Neutrophil (primary cell): ENCODE measurements at regions not wholly inside any gene's neighbourhood (a gene's known extent, or its start where the extent isn't known, plus 50 kb on each side); places are given as distances from the start of the nearest gene placed in this dataset.
"Not testable (repeated sequence)": the region's sequence is repeated elsewhere in the genome, so short reads cannot be mapped to it uniquely, and the experiment has no call there.

Source experiments
- H3K27ac ChIP-seq: fragments of 200-600 bp; sonication (generic); 2 replicates; pipeline ENCODE4 v1.5.1; 2016; ENCODE audit warnings: mild to moderate bottlenecking, moderate library complexity
- H3K27me3 ChIP-seq: fragments of 200-600 bp; sonication (generic); 2 replicates; pipeline ENCODE4 v1.6.0; 2016; ENCODE audit warnings: mild to moderate bottlenecking
- H3K36me3 ChIP-seq: fragments of 200-600 bp; sonication (generic); 2 replicates; pipeline ENCODE4 v1.5.1; 2017
- H3K4me1 ChIP-seq, 2 experiments: fragments of 200-600 bp in 1 of 2; sonication (generic) in 1 of 2; 1 replicate in 1 of 2; 2 replicates in 1 of 2; pipeline versions ENCODE4 v1.5.1 to v1.6.1; 2013 to 2016; ENCODE audit warnings: low read depth in 1 of 2, low read length in 1 of 2, mild to moderate bottlenecking in 1 of 2, moderate library complexity in 1 of 2; ENCODE audit not compliant: control insufficient read depth in 1 of 2, insufficient read depth in 1 of 2
- H3K4me3 ChIP-seq, 2 experiments: fragments of 200-600 bp in 1 of 2; sonication (generic) in 1 of 2; 1 replicate in 1 of 2; 2 replicates in 1 of 2; pipeline ENCODE4 v1.5.1; 2013 to 2016; ENCODE audit warnings: low read depth in 1 of 2, low read length in 1 of 2, mild to moderate bottlenecking in 1 of 2, moderate library complexity in 1 of 2
- H3K9me3 ChIP-seq: fragments of 200-600 bp; sonication (generic); 2 replicates; pipeline ENCODE4 v1.5.1; 2016
- CTCF ChIP-seq: fragments of 200-600 bp; sonication (generic); IDR thresholded peaks from 2 replicates; pipeline ENCODE4 v1.5.1; 2016; ENCODE audit warnings: antibody characterized with exemption

- Histone ChIP-seq H3K9me3 (no peaks in the 10 kb centered on the region), H3K27ac (no peak overlapping the region), H3K4me3 (no peak overlapping the region), H3K36me3 (no peaks in the 10 kb centered on the region), H3K4me1 (no peaks in the 10 kb centered on the region), H3K27me3 (no peaks in the 10 kb centered on the region)
- TF ChIP-seq CTCF: no peak
Measured at GRCh38 chr5:164224772-164225171, 719.4 kb downstream of the MAT2B start.

- H3K27me3 ChIP-seq: no peaks in the 10 kb centered on the region
- H3K9me3 ChIP-seq: no peaks in the 10 kb centered on the region
- no peaks in the 10 kb centered on the region for H3K4me1 ChIP-seq
- no peak overlapping the region for H3K4me3 ChIP-seq
- no peak for TF ChIP-seq CTCF
- H3K27ac ChIP-seq: no peak overlapping the region
- no peaks in the 10 kb centered on the region for H3K36me3 ChIP-seq
Measured at GRCh38 chr5:164230341-164230740, 724.9 kb downstream of the MAT2B start.

GRCh38 chr5:164233791-164234190 lies 728.4 kb downstream of the MAT2B start:
- no peaks in the 10 kb centered on the region for H3K36me3 ChIP-seq
- H3K4me3 ChIP-seq: no peak overlapping the region
- no peaks in the 10 kb centered on the region for H3K9me3 ChIP-seq
- H3K4me1 ChIP-seq: no peaks in the 10 kb centered on the region
- H3K27me3 ChIP-seq: no peaks in the 10 kb centered on the region
- H3K27ac ChIP-seq: no peak overlapping the region
- no peak for TF ChIP-seq CTCF

- TF ChIP-seq CTCF: no peak
- no peak overlapping the region for H3K27ac ChIP-seq
Measured at GRCh38 chr5:164234321-164234720, 728.9 kb downstream of the MAT2B start.

GRCh38 chr5:164235300-164235891 lies 730.0 kb downstream of the MAT2B start:
- Histone ChIP-seq H3K9me3 (no peaks in the 10 kb centered on the region), H3K4me3 (no peak overlapping the region), H3K36me3 (no peaks in the 10 kb centered on the region), H3K27ac (no peak overlapping the region), H3K4me1 (no peaks in the 10 kb centered on the region), H3K27me3 (no peaks in the 10 kb centered on the region)
- TF ChIP-seq CTCF: no peak

More at GRCh38 chr5:164234321-164234720, 728.9 kb downstream of the MAT2B start:
- Histone ChIP-seq H3K9me3 (no peaks in the 10 kb centered on the region), H3K36me3 (no peaks in the 10 kb centered on the region), H3K4me1 (no peaks in the 10 kb centered on the region), H3K4me3 (no peak overlapping the region), H3K27me3 (no peaks in the 10 kb centered on the region)

GRCh38 chr5:164237486-164237885 lies 732.1 kb downstream of the MAT2B start:
- no peak overlapping the region for H3K27ac ChIP-seq
- no peaks in the 10 kb centered on the region for H3K27me3 ChIP-seq
- no peaks in the 10 kb centered on the region for H3K36me3 ChIP-seq
- H3K4me1 ChIP-seq: no peaks in the 10 kb centered on the region
- no peak for TF ChIP-seq CTCF
- no peaks in the 10 kb centered on the region for H3K9me3 ChIP-seq
- H3K4me3 ChIP-seq: no peak overlapping the region

GRCh38 chr5:164251781-164252180 lies 746.4 kb downstream of the MAT2B start:
- H3K36me3 ChIP-seq, H3K4me3 ChIP-seq, H3K9me3 ChIP-seq, H3K27me3 ChIP-seq, H3K4me1 ChIP-seq, H3K27ac ChIP-seq: not testable (repeated sequence)
